CD4-positive, alpha-beta T cell treated with Interleukin-1 beta for 1 hour (primary cell): ENCODE measurements at regions not wholly inside any gene's neighbourhood (a gene's known extent, or its start where the extent isn't known, plus 50 kb on each side); places are given as distances from the start of the nearest gene placed in this dataset.
"Not testable (repeated sequence)": the region's sequence is repeated elsewhere in the genome, so short reads cannot be mapped to it uniquely, and the experiment has no call there.

Experiments used
- DNase-seq, 2 donors: peaks; one replicate each; pipeline ENCODE4 v3.0.0-alpha.2; 2020 to 2022

- peak; percentile 88 to 91 for DNase-seq
Measured at GRCh38 chr6:137717074-137718073, 149.7 kb upstream of the TNFAIP3 start.

DNA sequence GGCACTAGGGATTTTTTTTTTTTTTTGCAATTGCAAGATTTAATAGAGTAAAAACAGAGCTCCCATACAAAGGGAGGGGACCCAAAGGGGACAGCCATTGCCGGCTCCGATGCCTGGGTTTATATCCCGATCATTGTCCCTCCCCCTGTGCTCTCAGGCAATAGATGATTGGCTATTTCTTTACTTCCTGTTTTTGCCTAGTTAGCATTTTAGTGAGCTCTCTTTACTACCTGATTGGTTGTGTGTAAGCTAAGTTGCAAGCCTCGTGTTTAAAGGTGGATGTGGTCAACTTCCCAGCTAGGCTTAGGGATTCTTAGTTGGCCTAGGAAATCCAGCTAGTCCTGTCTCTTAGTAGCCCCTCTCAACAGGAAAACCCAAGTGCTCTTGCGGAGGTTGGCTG lies 148.2 kb upstream of the TNFAIP3 start:
- DNase-seq = not testable (repeated sequence)

DNA sequence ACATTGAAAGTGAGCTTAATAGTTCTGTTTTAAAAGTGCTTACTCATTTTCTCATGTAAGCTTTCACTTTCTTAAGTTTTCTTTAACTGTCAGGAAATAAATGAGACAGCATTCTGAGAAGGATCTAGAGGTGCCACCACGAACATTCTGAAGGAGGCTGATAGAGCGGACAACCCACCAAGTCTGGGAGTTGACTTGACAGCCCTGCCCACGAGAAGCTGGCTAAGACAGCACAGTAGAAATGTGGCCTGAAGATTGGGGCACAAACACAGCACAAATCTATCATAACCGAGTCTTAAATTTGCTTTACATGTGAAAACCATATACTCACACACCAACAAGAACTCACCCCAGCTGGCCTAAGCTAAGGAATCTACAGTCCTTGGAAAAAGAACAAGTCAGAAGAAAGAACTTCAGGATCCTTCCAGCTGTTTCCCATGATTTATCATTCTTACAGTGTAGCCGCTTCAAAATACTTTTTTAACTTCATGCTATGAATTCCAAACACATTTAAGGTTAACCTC lies 144.2 kb upstream of the TNFAIP3 start:
- peak in 1 of 2 donors; percentile 29 for DNase-seq

DNA sequence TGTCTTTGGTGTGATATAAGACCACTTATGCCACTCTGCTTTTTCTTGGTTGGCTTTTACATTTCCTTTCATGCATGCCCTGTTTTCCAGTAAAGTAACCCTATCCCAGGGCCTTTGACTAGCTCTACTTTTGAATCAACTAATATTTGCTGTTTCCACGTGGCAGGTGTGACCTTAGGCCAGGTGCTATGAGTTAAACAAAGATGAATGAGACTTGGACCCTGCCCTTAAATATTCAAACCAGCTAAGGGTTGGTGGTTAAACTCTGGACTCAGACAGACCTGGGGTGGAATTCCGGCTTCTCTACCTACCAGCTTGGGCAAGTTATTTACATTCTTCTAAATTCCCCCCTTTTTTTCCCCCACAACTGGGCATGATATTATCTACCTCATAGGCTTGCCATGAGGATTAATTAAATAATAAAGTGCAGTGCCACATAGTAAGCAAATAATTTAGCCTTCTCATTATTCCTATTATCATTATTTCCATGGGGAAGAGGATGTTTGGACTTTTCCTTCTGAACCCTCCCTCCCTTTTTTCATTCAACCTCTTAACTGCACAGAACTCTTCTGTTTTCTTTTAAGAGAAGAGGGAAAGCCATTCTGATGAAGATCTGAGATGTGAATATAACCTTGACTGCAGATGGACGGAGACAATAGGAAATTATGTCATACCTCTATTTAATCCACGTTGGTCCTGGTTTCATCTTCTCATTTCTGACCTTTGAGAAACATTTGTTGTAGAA lies 143.6 kb upstream of the TNFAIP3 start:
- no peak for DNase-seq

DNA sequence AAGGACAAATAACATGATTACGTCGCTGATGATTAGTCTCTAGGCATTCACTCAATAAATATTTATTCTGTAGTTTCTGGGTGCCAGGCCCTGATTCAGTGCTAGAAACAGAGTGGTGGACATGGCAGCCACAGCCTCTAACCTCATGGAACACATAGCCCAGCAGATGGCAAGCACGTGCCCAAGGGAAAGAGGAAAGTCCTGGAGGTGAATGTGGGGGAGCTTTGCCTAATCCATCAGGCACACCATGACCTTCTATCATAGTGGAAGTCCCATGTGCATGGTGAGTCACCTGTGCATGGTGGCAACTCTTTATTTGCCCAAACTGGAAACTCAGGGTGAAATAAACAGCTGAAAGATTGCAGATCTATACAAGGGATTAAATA lies 143.0 kb upstream of the TNFAIP3 start:
- DNase-seq = no peak

DNA sequence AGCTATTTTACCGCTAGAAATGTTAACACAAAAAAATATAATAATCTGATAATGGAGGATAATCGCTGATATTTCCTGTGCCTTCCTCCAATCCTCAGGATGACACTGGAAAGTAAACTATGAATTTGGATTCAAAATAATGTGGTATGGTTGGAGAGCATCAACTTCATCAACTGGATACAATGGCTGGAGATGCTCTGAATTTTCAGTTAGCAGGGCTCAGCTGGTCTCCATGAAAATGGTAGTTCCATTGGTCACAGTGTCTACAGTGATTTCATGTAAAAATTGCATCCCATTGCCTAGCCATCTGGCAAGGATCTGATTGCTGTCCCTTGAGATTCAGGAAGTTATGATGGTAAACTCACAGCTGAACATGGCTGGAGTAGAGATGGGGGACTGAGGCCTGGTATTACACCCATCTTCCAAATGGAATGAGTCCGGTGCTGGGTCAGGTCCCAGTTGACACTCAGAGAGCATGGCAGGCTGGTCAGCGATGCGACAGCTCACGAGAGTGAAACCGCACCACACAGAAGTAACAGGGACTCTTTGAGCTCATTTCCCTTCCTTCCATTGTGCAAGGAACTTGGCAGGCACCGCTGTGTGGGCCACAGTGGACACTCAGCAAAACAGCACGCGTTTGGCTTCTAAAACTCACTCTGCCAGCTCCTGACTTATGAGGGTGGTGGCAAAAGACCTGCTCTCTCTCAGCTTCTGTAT lies 142.4 kb upstream of the TNFAIP3 start:
- DNase-seq = no peak

- no peak for DNase-seq
Measured at GRCh38 chr6:137725949-137726348, 141.1 kb upstream of the TNFAIP3 start.

DNA sequence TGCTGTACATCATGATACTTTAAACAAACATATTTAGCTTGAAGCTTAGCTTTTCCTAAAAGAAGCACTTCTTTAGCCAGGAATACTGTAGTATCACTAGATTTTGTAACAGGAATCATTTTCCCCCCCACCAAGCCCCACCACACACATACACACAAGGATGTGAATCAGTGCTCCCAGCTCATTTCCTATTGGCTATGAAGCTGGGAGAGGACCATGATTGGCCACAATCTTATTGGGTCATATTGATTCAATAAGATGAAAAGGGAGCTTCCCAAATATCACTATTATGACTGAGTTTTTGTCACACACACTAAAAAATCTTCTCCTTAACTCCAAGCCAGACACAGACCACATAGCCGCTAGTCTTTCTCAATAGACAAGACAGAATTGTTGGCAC lies 140.5 kb upstream of the TNFAIP3 start:
- no peak for DNase-seq

- no peak for DNase-seq
Measured at GRCh38 chr6:137727216-137727765, 139.8 kb upstream of the TNFAIP3 start.

DNA sequence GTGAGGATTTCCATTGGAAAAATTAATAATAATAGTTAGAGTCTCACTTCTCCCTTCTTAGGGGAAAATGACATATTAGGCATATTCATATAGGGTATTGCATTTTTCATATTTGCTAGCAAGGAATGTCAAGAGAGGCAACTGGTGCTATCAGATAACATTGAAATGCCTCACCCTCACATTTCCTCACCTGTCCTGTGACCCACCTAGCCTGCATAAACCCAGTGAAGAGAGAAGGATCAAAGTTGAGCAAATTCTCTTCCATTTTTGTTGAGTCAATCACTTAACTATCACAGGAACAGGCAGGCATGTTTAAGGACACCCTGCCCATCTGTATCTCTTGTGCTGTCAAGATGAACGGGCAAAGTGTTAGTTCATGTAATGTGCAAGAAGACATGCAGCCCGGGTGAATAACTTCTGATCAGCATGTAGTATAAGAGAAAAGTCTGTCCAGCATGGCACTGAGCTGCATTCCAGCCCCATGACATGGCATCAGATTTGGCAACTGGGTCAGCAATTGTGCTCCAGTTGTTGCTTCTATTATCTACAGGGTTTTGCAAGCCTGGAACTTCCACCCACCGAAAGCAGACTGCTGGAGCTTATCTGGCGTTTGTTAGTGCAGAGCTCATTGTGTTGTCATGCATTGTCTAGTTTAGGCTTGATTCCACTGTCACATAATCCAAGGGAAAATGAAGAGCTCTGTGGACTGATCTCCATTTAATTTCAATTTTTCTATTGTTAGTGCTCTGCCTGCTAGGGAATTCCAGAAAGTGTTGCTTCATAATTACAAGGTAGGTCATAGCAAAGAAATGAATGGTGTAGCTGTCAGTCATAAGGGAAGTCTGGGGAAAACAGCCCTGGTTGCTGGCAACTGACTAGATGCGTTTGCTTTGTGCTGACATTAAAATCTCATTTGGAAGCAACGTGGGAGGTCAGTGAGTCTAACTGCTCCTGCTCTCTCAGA lies 138.4 kb upstream of the TNFAIP3 start:
- DNase-seq = peak in 1 of 2 donors; percentile 36

DNA sequence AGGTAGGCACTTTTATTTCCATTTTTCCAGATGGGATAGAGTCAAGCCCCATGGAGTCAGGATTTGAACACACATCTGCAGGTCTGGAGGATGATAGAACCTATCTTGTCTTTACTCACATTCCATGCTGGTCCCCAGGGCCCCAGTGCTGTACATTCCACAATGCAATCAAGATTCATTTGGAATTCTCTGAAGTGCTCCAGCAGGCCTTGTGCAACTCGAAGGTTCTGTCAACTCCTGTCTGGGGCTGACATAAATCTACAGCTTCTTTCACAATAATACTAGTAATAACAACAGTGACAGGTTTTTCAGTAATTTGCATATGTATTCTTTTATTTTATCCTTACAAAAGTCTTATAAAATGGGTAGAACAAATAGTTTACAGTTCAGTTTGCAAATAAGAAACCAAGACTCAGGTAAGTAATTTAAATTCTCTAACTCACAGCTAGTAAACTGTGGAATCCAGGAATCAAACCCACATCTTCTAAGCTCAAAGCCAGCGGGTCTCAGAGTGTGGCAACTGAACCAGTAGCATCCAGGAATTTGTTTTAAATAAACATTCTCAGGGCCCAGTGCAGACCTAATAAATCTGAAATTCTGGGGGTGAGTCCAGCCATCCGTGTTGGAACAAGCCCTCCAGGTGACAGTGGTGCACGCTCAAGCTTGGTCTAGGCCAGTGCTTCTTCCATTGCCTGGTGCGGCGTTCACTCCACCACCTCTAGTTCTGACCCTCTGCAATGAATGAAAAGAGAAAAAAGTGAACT lies 137.0 kb upstream of the TNFAIP3 start:
- no peak for DNase-seq

GRCh38 chr6:137731600-137731959 lies 135.5 kb upstream of the TNFAIP3 start:
- no peak for DNase-seq

- no peak for DNase-seq
Measured at GRCh38 chr6:137731960-137732616, 135.0 kb upstream of the TNFAIP3 start.

DNA sequence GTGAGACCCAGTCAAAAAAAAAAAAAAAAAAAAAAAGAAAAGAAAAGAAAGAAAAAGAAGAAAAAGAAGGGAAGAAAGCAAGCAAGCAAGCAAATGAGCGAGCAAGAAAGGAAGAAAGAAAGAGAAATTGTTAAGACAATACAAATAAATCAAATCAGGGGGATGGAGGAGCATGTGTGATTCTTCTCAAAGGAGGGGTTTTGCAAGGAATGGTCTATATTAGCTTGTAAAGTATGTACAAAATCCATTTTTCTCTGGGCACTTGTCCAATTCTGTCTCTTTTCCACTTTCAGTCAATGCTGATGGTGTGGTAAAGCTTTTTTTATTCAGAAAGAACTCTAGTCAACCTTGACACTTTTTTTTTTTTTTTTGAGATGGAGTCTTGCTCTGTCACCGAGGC lies 133.7 kb upstream of the TNFAIP3 start:
- DNase-seq = no peak

DNA sequence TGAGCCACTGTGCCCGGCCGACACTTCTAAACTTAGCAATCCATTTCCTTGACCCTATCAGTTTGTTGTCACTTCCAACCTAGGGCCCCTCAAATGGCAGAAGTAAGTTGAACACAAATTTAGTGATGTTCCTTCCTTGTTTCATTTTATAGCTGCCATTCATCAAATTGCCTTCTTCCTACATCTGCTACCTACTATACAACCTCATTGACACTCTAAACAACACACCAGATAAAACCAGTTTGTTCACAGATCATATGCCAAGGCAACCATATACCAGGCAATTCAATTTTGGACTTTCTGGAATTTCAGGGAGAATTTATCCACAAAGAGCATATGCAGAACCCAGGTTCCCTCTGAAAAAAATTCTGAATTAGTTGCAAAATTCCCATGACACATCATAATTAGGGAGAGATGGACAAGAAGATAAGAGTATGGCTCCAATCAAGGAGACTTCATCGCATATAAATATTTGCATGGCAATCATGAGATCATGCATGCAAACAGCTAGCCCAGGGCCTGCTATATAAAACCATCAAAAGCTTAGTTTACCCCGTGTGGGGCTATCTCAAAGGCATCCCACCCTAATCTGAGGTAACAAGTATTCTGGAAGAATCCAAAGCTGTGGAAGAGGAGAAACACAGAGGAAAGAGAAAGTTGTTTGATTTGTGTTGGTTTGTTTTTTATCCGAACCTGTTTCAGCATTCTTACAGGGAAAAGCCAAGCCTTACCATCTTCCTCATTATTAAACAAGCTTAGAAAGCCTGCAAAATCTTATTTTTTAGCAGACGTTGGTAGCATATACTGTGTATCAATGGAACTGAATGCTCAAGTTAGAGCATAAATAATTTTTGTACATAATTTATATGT lies 132.8 kb upstream of the TNFAIP3 start:
- DNase-seq = no peak

GRCh38 chr6:137734875-137735182 lies 132.2 kb upstream of the TNFAIP3 start:
- DNase-seq = peak in 1 of 2 donors; percentile 21

DNA sequence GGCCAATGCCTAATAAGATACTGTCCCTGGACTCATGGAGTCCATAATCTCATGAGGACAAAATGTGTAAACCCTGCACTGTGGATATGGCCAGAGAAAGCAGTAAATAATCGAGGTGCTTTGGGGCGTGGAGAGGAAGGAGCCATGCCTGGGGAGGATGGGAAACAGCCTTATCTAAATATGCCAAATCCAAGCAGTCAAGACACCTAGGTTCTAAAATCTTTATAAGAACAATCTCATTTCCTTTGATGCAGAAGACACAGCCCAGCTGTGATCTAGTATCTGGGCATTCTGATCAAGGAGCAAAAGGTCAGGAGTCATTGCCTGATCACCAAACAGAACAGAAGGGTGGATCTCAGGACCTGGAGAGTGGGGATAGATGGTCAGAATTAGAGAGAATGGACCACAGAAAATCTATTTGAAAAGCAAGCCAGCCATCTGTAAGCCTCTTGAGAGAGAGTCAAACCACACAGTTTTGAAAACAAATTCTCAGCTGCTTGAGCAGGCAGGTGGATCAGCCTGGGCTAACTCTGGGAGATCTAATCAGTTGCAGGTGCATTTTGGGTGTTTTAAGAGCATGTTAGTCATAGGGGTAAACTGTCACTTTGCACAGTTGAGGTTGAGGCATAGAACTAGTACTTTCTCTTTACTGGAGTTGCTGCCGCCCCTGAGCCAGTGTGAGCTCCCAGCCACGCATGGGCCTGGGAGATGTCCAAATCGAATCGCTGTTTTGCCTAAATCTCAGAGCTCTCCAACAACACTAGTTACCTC lies 130.8 kb upstream of the TNFAIP3 start:
- peak in 1 of 2 donors; percentile 40 for DNase-seq

GRCh38 chr6:137736911-137737310 lies 130.1 kb upstream of the TNFAIP3 start:
- no peak for DNase-seq
